ENCODE measurements at regions not wholly inside any gene's neighbourhood (a gene's known extent, or its start where the extent isn't known, plus 50 kb on each side); places are given as distances from the start of the nearest gene placed in this dataset.
A peak's percentile ranks its signal among the peaks of the same experiment; 100 is the strongest.

- no peak for DNase-seq (ENCODE audit: low spot score)
- no peak for ATAC-seq
Measured at GRCh38 chr20:24277196-24277595, 192.2 kb upstream of the SYNDIG1 start.

GRCh38 chr20:24275946-24276705, 193.3 kb upstream of the SYNDIG1 start:
- DNase-seq (ENCODE audit: low spot score): no peak

GRCh38 chr20:24273251-24273650, 196.2 kb upstream of the SYNDIG1 start:
- DNase-seq (ENCODE audit: low spot score): no peak
- ATAC-seq: no peak

More at GRCh38 chr20:24275946-24276705, 193.3 kb upstream of the SYNDIG1 start:
- no peak for ATAC-seq

GRCh38 chr20:24261351-24261750, 208.1 kb upstream of the SYNDIG1 start:
- ATAC-seq (no peak), DNase-seq (ENCODE audit: low spot score) (no peak)

GRCh38 chr20:24257171-24257570, 212.3 kb upstream of the SYNDIG1 start:
- no peak for DNase-seq (ENCODE audit: low spot score)
- no peak for ATAC-seq

GRCh38 chr20:24256307-24256706, 213.1 kb upstream of the SYNDIG1 start:
- ATAC-seq (no peak), DNase-seq (ENCODE audit: low spot score) (no peak)

- ATAC-seq (no peak), DNase-seq (ENCODE audit: low spot score) (no peak)
Measured at GRCh38 chr20:24254480-24254879, 214.9 kb upstream of the SYNDIG1 start.

GRCh38 chr20:24253321-24253720, 216.1 kb upstream of the SYNDIG1 start:
- DNase-seq (ENCODE audit: low spot score): no peak
- ATAC-seq: no peak

- ATAC-seq (no peak), DNase-seq (ENCODE audit: low spot score) (no peak)
Measured at GRCh38 chr20:24245094-24245493, 224.3 kb upstream of the SYNDIG1 start.

GRCh38 chr20:24242763-24243162, 226.7 kb upstream of the SYNDIG1 start:
- ATAC-seq (no peak), DNase-seq (ENCODE audit: low spot score) (no peak)

GRCh38 chr20:24241466-24241865, 228.0 kb upstream of the SYNDIG1 start:
- no peak for DNase-seq (ENCODE audit: low spot score)
- no peak for ATAC-seq

- peak; percentile 33 for ATAC-seq
- DNase-seq (ENCODE audit: low spot score): no peak
Measured at GRCh38 chr20:24236963-24237362, 232.5 kb upstream of the SYNDIG1 start.

GRCh38 chr20:24236201-24236600, 233.2 kb upstream of the SYNDIG1 start:
- ATAC-seq (peak; percentile 66), DNase-seq (ENCODE audit: low spot score) (peak; percentile 56)

- no peak for ATAC-seq
- no peak for DNase-seq (ENCODE audit: low spot score)
Measured at GRCh38 chr20:24235296-24236175, 233.9 kb upstream of the SYNDIG1 start.

- ATAC-seq (peak; percentile 40), DNase-seq (ENCODE audit: low spot score) (no peak)
Measured at GRCh38 chr20:24227600-24227999, 239.0 kb upstream of the GGTLC1 start.

- ATAC-seq (no peak), DNase-seq (ENCODE audit: low spot score) (no peak)
Measured at GRCh38 chr20:24212494-24212893, 223.9 kb upstream of the GGTLC1 start.

GRCh38 chr20:24211972-24212371, 223.4 kb upstream of the GGTLC1 start:
- DNase-seq (ENCODE audit: low spot score): no peak
- no peak for ATAC-seq

GRCh38 chr20:24210356-24210755, 221.8 kb upstream of the GGTLC1 start:
- no peak for ATAC-seq
- DNase-seq (ENCODE audit: low spot score): no peak

- ATAC-seq (no peak), DNase-seq (ENCODE audit: low spot score) (no peak)
Measured at GRCh38 chr20:24208652-24209051, 220.1 kb upstream of the GGTLC1 start.

GRCh38 chr20:24207803-24208300, 219.3 kb upstream of the GGTLC1 start:
- ATAC-seq (no peak), DNase-seq (ENCODE audit: low spot score) (no peak)

- no peak for DNase-seq (ENCODE audit: low spot score)
- no peak for ATAC-seq
Measured at GRCh38 chr20:24206995-24207394, 218.4 kb upstream of the GGTLC1 start.
